Activated CD4-positive, alpha-beta T cell treated with anti-CD3 and anti-CD28 coated beads for 36 hours (primary cell): ENCODE measurements at regions not wholly inside any gene's neighbourhood (a gene's known extent, or its start where the extent isn't known, plus 50 kb on each side); places are given as distances from the start of the nearest gene placed in this dataset.

Experiments used
- ATAC-seq: fragments of 200-7000 bp; cut with Tn5 transposase; one replicate; pipeline ENCODE4 v1.10.0; 2021; ENCODE audit warnings: mild to moderate bottlenecking, moderate library complexity
- CTCF ChIA-PET: fragments of 350-600 bp; sonication (Branson Sonifier 250); formaldehyde crosslinking; loops from one replicate; lab custom pipeline; 2021; ENCODE audit warnings: antibody characterized with exemption; lab: Charles Lee
- POLR2A ChIA-PET: fragments of 350-600 bp; sonication (Branson Sonifier 250); formaldehyde crosslinking; loops from one replicate; lab custom pipeline; 2021; ENCODE audit warnings: antibody characterized with exemption, inconsistent platforms; lab: Charles Lee
- DNase-seq: peaks from one replicate; pipeline ENCODE4 v3.0.0-alpha.2; 2020
- H3K27ac Mint-ChIP-seq: one replicate; pipeline ENCODE4 v1.8.0; 2021; ENCODE audit warnings: mixed read lengths
- H3K27me3 Mint-ChIP-seq: one replicate; pipeline ENCODE4 v1.8.0; 2021; ENCODE audit warnings: mixed read lengths
- H3K36me3 Mint-ChIP-seq: one replicate; pipeline ENCODE4 v1.8.0; 2021; ENCODE audit warnings: low read depth, mixed read lengths
- H3K4me1 Mint-ChIP-seq: one replicate; pipeline ENCODE4 v1.8.0; 2021; ENCODE audit warnings: mixed read lengths
- H3K4me3 Mint-ChIP-seq: one replicate; pipeline ENCODE4 v1.8.0; 2021; ENCODE audit warnings: mild to moderate bottlenecking, moderate library complexity, mixed read lengths
- H3K9me3 Mint-ChIP-seq: one replicate; pipeline ENCODE4 v1.8.0; 2021; ENCODE audit warnings: low read depth, mixed read lengths
- intact Hi-C, 2 experiments: fragments of 100-400 bp; cut with DNase I in 1 of 2; cut with micrococcal nuclease in 1 of 2; formaldehyde crosslinking; loops; one replicate each; pipeline versions ENCODE4 v1.14.2 to v1.15.1; 2022 to 2024; cut with DNase I, micrococcal nuclease

- intact Hi-C loops: loop anchor here (1.0 to 5.0 kb wide), 4 partner anchors 7 to 165 kb away; no protein-coding TSS in a partner anchor
- ATAC-seq (peak; percentile 36), DNase-seq (peak; percentile 12)
- Mint-ChIP-seq H3K36me3 (no peaks in the 10 kb centered on the region), H3K27me3 (peaks cover 74% of the 10 kb centered on the region), H3K4me3 (peak overlapping the region; percentile 64), H3K9me3 (peaks cover 7% of the 10 kb centered on the region), H3K4me1 (peaks cover 27% of the 10 kb centered on the region), H3K27ac (no peak overlapping the region)
- POLR2A ChIA-PET: no interaction called here
- CTCF ChIA-PET: interaction anchor here (0.9 to 2.6 kb wide), 4 partner anchors 13 to 431 kb away, joined by 3 to 10 read pairs (median 3); no protein-coding TSS in a partner anchor
Observed at GRCh38 chr5:88666761-88667495, 216.1 kb downstream of the MEF2C start.

GRCh38 chr5:88665750-88666215 lies 217.2 kb downstream of the MEF2C start:
- Mint-ChIP-seq H3K27me3 (peaks cover 75% of the 10 kb centered on the region), H3K4me1 (peaks cover 32% of the 10 kb centered on the region), H3K9me3 (peaks cover 7% of the 10 kb centered on the region), H3K27ac (no peak overlapping the region), H3K36me3 (no peaks in the 10 kb centered on the region), H3K4me3 (no peak overlapping the region)
- intact Hi-C loops: loop anchor here (1.0 to 5.0 kb wide), 4 partner anchors 9 to 163 kb away; no protein-coding TSS in a partner anchor
- DNase-seq (no peak), ATAC-seq (no peak)
- ChIA-PET POLR2A (no interaction called here), CTCF (interaction anchor here (0.6 to 2.6 kb wide), 4 partner anchors 15 to 409 kb away, joined by 3 to 10 read pairs (median 4); no protein-coding TSS in a partner anchor)

GRCh38 chr5:88664645-88665044 lies 218.3 kb downstream of the MEF2C start:
- Mint-ChIP-seq H3K27me3 (peaks cover 71% of the 10 kb centered on the region), H3K4me3 (no peak overlapping the region), H3K36me3 (no peaks in the 10 kb centered on the region), H3K4me1 (peaks cover 35% of the 10 kb centered on the region), H3K9me3 (peaks cover 7% of the 10 kb centered on the region), H3K27ac (no peak overlapping the region)
- ChIA-PET CTCF (interaction anchor here (0.6 to 1.0 kb wide), 2 partner anchors 11 to 25 kb away, joined by 3 to 4 read pairs; no protein-coding TSS in a partner anchor), POLR2A (no interaction called here)
- ATAC-seq (no peak), DNase-seq (no peak)
- intact Hi-C loops: loop anchor here in 1 of 2 experiments (5.0 kb wide), 2 partner anchors 162 to 397 kb away; partner anchors contain the start of gene TMEM161B

GRCh38 chr5:88663793-88664216 lies 219.2 kb downstream of the MEF2C start:
- Mint-ChIP-seq H3K27me3 (peaks cover 68% of the 10 kb centered on the region), H3K27ac (no peak overlapping the region), H3K4me3 (no peak overlapping the region), H3K36me3 (no peaks in the 10 kb centered on the region), H3K4me1 (peaks cover 35% of the 10 kb centered on the region), H3K9me3 (peaks cover 7% of the 10 kb centered on the region)
- ATAC-seq (no peak), DNase-seq (no peak)
- ChIA-PET POLR2A (no interaction called here), CTCF (interaction anchor here (1.4 kb wide), 1 partner anchor 27 kb away, joined by 6 read pairs; no protein-coding TSS in a partner anchor)
- intact Hi-C loops: loop anchor here in 1 of 2 experiments (5.0 kb wide), 1 partner anchor 397 kb away; the partner anchor contains the start of gene TMEM161B

- no peaks in the 10 kb centered on the region for H3K36me3 Mint-ChIP-seq
- intact Hi-C loops: loop anchor here in 1 of 2 experiments (5.0 kb wide), 1 partner anchor 396 kb away; the partner anchor contains the start of gene TMEM161B
- H3K4me3 Mint-ChIP-seq: no peak overlapping the region
- peaks cover 7% of the 10 kb centered on the region for H3K9me3 Mint-ChIP-seq
- ChIA-PET CTCF (interaction anchor here (1.4 kb wide), 1 partner anchor 28 kb away, joined by 6 read pairs; no protein-coding TSS in a partner anchor), POLR2A (no interaction called here)
- H3K27me3 Mint-ChIP-seq: peaks cover 64% of the 10 kb centered on the region
- H3K27ac Mint-ChIP-seq: no peak overlapping the region
- ATAC-seq (no peak), DNase-seq (no peak)
- peaks cover 33% of the 10 kb centered on the region for H3K4me1 Mint-ChIP-seq
Observed at GRCh38 chr5:88662846-88663245, 220.1 kb downstream of the MEF2C start.

- DNase-seq: no peak
- ChIA-PET CTCF (no interaction called here), POLR2A (no interaction called here)
- intact Hi-C loops: loop anchor here in 1 of 2 experiments (2.0 to 5.0 kb wide), 3 partner anchors 13 to 521 kb away; partner anchors contain the start of gene TMEM161B
- Mint-ChIP-seq H3K27ac (no peak overlapping the region), H3K4me3 (no peak overlapping the region), H3K4me1 (peaks cover 22% of the 10 kb centered on the region), H3K27me3 (peaks cover 55% of the 10 kb centered on the region), H3K9me3 (peaks cover 7% of the 10 kb centered on the region), H3K36me3 (no peaks in the 10 kb centered on the region)
- ATAC-seq: no peak
Observed at GRCh38 chr5:88661806-88662207, 221.2 kb downstream of the MEF2C start.

GRCh38 chr5:88660947-88661805 lies 221.8 kb downstream of the MEF2C start:
- Mint-ChIP-seq H3K4me3 (peak overlapping the region; percentile 43), H3K9me3 (peaks cover 7% of the 10 kb centered on the region), H3K4me1 (peaks cover 16% of the 10 kb centered on the region), H3K27me3 (peaks cover 54% of the 10 kb centered on the region), H3K36me3 (no peaks in the 10 kb centered on the region), H3K27ac (no peak overlapping the region)
- ATAC-seq (peak; percentile 72), DNase-seq (peak; percentile 71)
- CTCF ChIA-PET: interaction anchor here (0.6 to 2.8 kb wide), 5 partner anchors 19 to 524 kb away, joined by 3 to 15 read pairs (median 4); no protein-coding TSS in a partner anchor
- intact Hi-C loops: loop anchor here in 1 of 2 experiments (2.0 to 5.0 kb wide), 3 partner anchors 14 to 520 kb away; partner anchors contain the start of gene TMEM161B
- POLR2A ChIA-PET: no interaction called here

GRCh38 chr5:88660264-88660946 lies 222.6 kb downstream of the MEF2C start:
- Mint-ChIP-seq H3K27me3 (peaks cover 49% of the 10 kb centered on the region), H3K9me3 (peaks cover 7% of the 10 kb centered on the region), H3K36me3 (no peaks in the 10 kb centered on the region), H3K4me3 (peak overlapping the region; percentile 43), H3K27ac (no peak overlapping the region), H3K4me1 (peaks cover 9% of the 10 kb centered on the region)
- intact Hi-C loops: loop anchor here in 1 of 2 experiments (2.0 to 5.0 kb wide), 3 partner anchors 14 to 520 kb away; partner anchors contain the start of gene TMEM161B
- CTCF ChIA-PET: interaction anchor here (0.6 to 2.8 kb wide), 5 partner anchors 20 to 523 kb away, joined by 3 to 15 read pairs (median 4); no protein-coding TSS in a partner anchor
- ATAC-seq (peak; percentile 6), DNase-seq (peak; percentile 37)
- POLR2A ChIA-PET: no interaction called here

GRCh38 chr5:88659529-88660263 lies 223.3 kb downstream of the MEF2C start:
- intact Hi-C loops: loop anchor here in 1 of 2 experiments (2.0 to 5.0 kb wide), 4 partner anchors 15 to 519 kb away; partner anchors contain the start of gene TMEM161B
- no peak for DNase-seq
- CTCF ChIA-PET: interaction anchor here (1.5 to 2.8 kb wide), 2 partner anchors 20 to 31 kb away, joined by 5 to 15 read pairs; no protein-coding TSS in a partner anchor
- Mint-ChIP-seq H3K36me3 (no peaks in the 10 kb centered on the region), H3K4me3 (no peak overlapping the region), H3K27me3 (peaks cover 45% of the 10 kb centered on the region), H3K4me1 (peaks cover 9% of the 10 kb centered on the region), H3K9me3 (peaks cover 6% of the 10 kb centered on the region), H3K27ac (no peak overlapping the region)
- POLR2A ChIA-PET: no interaction called here
- ATAC-seq: no peak
